Loucy (cell line): ENCODE measurements at regions not wholly inside any gene's neighbourhood (a gene's known extent, or its start where the extent isn't known, plus 50 kb on each side); places are given as distances from the start of the nearest gene placed in this dataset.

ENCODE experiments used
- H2AFZ ChIP-seq: fragments of 200-600 bp; sonication (generic); 2 replicates; pipeline ENCODE4 v1.6.0; 2016; ENCODE audit warnings: antibody characterized with exemption, mild to moderate bottlenecking, low read length, moderate library complexity
- H3F3A ChIP-seq: fragments of 200-600 bp; 2 replicates; pipeline ENCODE4 v1.6.0; 2016; ENCODE audit warnings: antibody characterized with exemption, low read depth, mild to moderate bottlenecking
- H3K27me3 ChIP-seq: fragments of 200-600 bp; sonication (generic); 2 replicates; pipeline ENCODE4 v1.6.1; 2014; ENCODE audit warnings: low read length, mild to moderate bottlenecking; ENCODE audit not compliant: insufficient read depth, poor library complexity, severe bottlenecking
- H3K36me3 ChIP-seq: fragments of 200-600 bp; sonication (generic); 2 replicates; pipeline ENCODE4 v1.6.1; 2016; ENCODE audit warnings: low read length; ENCODE audit not compliant: insufficient read depth
- H3K4me1 ChIP-seq: fragments of 200-600 bp; sonication (generic); 2 replicates; pipeline ENCODE4 v1.5.1; 2014; ENCODE audit warnings: low read length, mild to moderate bottlenecking; ENCODE audit not compliant: insufficient read depth, poor library complexity, severe bottlenecking
- H3K4me2 ChIP-seq: fragments of 200-600 bp; sonication (generic); 2 replicates; pipeline ENCODE4 v1.6.0; 2014; ENCODE audit warnings: antibody characterized with exemption, low read length, low read depth, mild to moderate bottlenecking; ENCODE audit not compliant: poor library complexity, severe bottlenecking
- H3K4me3 ChIP-seq: fragments of 200-600 bp; sonication (generic); 2 replicates; pipeline ENCODE4 v1.5.1; 2014; ENCODE audit warnings: low read length, mild to moderate bottlenecking, mixed read lengths; ENCODE audit not compliant: poor library complexity, severe bottlenecking
- H3K79me2 ChIP-seq: fragments of 200-600 bp; sonication (generic); 2 replicates; pipeline ENCODE4 v1.6.1; 2014; ENCODE audit warnings: low read length; ENCODE audit not compliant: insufficient read depth
- H3K9ac ChIP-seq: fragments of 200-600 bp; sonication (generic); 2 replicates; pipeline ENCODE4 v1.6.0; 2014; ENCODE audit warnings: mild to moderate bottlenecking, low read depth, low read length, moderate library complexity; ENCODE audit not compliant: poor library complexity, severe bottlenecking
- H3K9me2 ChIP-seq: fragments of 200-600 bp; sonication (generic); replicated peaks from 2 replicates; pipeline ENCODE4 v1.6.1; 2016; ENCODE audit warnings: low read depth, low read length, mixed read lengths
- H3K9me3 ChIP-seq: fragments of 200-600 bp; sonication (generic); 2 replicates; pipeline ENCODE4 v1.6.1; 2014; ENCODE audit warnings: mild to moderate bottlenecking, antibody characterized with exemption, low read length, low read depth; ENCODE audit not compliant: insufficient read depth
- H4K20me1 ChIP-seq: fragments of 200-600 bp; sonication (generic); 2 replicates; pipeline ENCODE4 v1.6.0; 2014; ENCODE audit warnings: antibody characterized with exemption, low read length, mild to moderate bottlenecking; ENCODE audit not compliant: insufficient read depth, poor library complexity, severe bottlenecking
- CTCF ChIP-seq: fragments of 200-600 bp; sonication (generic); conservative IDR thresholded peaks from 2 replicates; pipeline ENCODE4 v1.5.1; 2014; ENCODE audit warnings: mild to moderate bottlenecking, antibody characterized with exemption, low read length
- EZH2phosphoT487 ChIP-seq: fragments of 200-600 bp; IDR thresholded peaks from 2 replicates; pipeline ENCODE4 v1.6.1; 2018; ENCODE audit warnings: antibody characterized with exemption, mild to moderate bottlenecking, moderate library complexity, borderline replicate concordance

GRCh38 chr5:21126236-21126635 lies 1138.2 kb upstream of the CDH18 start:
- H3K79me2 ChIP-seq, result no peaks in the 10 kb centered on the region
- no peak overlapping the region for H3K9ac ChIP-seq
- H3K27me3 ChIP-seq, result no peaks in the 10 kb centered on the region
- H3K4me1 ChIP-seq, result no peaks in the 10 kb centered on the region
- H2AFZ ChIP-seq, result no peak overlapping the region
- no peaks in the 10 kb centered on the region for H3K36me3 ChIP-seq
- H4K20me1 ChIP-seq, result no peaks in the 10 kb centered on the region
- 0 out of 2 replicates have a peak, but pooled peaks cover 4% of the 10 kb centered on the region for H3K9me3 ChIP-seq
- no peaks in the 10 kb centered on the region for H3F3A ChIP-seq
- TF ChIP-seq CTCF, result no peak
- TF ChIP-seq EZH2phosphoT487, result no peak
- no peaks in the 10 kb centered on the region for H3K9me2 ChIP-seq
- H3K4me2 ChIP-seq, result no peak overlapping the region
- no peak overlapping the region for H3K4me3 ChIP-seq

- TF ChIP-seq CTCF (no peak), EZH2phosphoT487 (no peak)
- H3K79me2 ChIP-seq, result no peaks in the 10 kb centered on the region
- H3K36me3 ChIP-seq, result no peaks in the 10 kb centered on the region
- H3K9me3 ChIP-seq, result 0 out of 2 replicates have a peak, but pooled peaks cover 4% of the 10 kb centered on the region
- no peaks in the 10 kb centered on the region for H3K4me1 ChIP-seq
- no peak overlapping the region for H3K4me3 ChIP-seq
- H3F3A ChIP-seq, result no peaks in the 10 kb centered on the region
- no peaks in the 10 kb centered on the region for H3K9me2 ChIP-seq
- H3K4me2 ChIP-seq, result no peak overlapping the region
- no peaks in the 10 kb centered on the region for H3K27me3 ChIP-seq
- H4K20me1 ChIP-seq, result no peaks in the 10 kb centered on the region
- H3K9ac ChIP-seq, result no peak overlapping the region
- H2AFZ ChIP-seq, result no peak overlapping the region
Observed at GRCh38 chr5:21125238-21125983, 1137.4 kb upstream of the CDH18 start.

- Histone ChIP-seq H3K4me2 (no peak overlapping the region), H3K36me3 (no peaks in the 10 kb centered on the region), H3K9me3 (0 out of 2 replicates have a peak, but pooled peaks cover 4% of the 10 kb centered on the region), H3K4me1 (no peaks in the 10 kb centered on the region), H3K79me2 (no peaks in the 10 kb centered on the region), H3K9me2 (no peaks in the 10 kb centered on the region), H3K4me3 (no peak overlapping the region), H3K9ac (no peak overlapping the region), H2AFZ (no peak overlapping the region), H3K27me3 (no peaks in the 10 kb centered on the region), H3F3A (no peaks in the 10 kb centered on the region), H4K20me1 (no peaks in the 10 kb centered on the region)
- TF ChIP-seq CTCF, result no peak
- no peak for TF ChIP-seq EZH2phosphoT487
Observed at GRCh38 chr5:21121213-21121612, 1133.2 kb upstream of the CDH18 start.
